ENCODE measurements at regions not wholly inside any gene's neighbourhood (a gene's known extent, or its start where the extent isn't known, plus 50 kb on each side); places are given as distances from the start of the nearest gene placed in this dataset.
"Not testable (repeated sequence)": the region's sequence is repeated elsewhere in the genome, so short reads cannot be mapped to it uniquely, and the experiment has no call there.

DNA sequence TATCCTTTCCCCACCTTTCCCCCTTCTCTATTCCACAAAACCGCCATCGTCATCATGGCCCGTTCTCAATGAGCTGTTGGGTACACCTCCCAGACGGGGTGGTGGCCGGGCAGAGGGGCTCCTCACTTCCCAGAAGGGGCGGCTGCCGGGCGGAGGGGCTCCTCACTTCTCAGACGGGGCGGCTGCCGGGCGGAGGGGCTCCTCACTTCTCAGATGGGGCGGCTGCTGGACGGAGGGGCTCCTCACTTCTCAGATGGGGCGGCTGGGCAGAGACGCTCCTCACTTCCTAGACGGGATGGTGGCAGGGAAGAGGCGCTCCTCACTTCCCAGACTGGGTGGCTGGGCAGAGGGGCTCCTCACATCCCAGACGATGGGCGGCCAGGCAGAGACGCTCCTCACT is 135.3 kb upstream of the GALNT2 start:
- TF ChIP-seq POLR2AphosphoS5 (IDR thresholded peaks at IDR 0.05) = not testable (repeated sequence)
- TF ChIP-seq, protein P1, sequence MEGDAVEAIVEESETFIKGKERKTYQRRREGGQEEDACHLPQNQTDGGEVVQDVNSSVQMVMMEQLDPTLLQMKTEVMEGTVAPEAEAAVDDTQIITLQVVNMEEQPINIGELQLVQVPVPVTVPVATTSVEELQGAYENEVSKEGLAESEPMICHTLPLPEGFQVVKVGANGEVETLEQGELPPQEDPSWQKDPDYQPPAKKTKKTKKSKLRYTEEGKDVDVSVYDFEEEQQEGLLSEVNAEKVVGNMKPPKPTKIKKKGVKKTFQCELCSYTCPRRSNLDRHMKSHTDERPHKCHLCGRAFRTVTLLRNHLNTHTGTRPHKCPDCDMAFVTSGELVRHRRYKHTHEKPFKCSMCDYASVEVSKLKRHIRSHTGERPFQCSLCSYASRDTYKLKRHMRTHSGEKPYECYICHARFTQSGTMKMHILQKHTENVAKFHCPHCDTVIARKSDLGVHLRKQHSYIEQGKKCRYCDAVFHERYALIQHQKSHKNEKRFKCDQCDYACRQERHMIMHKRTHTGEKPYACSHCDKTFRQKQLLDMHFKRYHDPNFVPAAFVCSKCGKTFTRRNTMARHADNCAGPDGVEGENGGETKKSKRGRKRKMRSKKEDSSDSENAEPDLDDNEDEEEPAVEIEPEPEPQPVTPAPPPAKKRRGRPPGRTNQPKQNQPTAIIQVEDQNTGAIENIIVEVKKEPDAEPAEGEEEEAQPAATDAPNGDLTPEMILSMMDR (IDR thresholded peaks at IDR 0.05) = not testable (repeated sequence)

Measured in stomach (tissue), 4 donors.